Activated naive CD4-positive, alpha-beta T cell treated with anti-CD3 and anti-CD28 coated beads, Interleukin-2, amount 50 U/mL, for 24 hours (primary cell): ENCODE measurements at regions not wholly inside any gene's neighbourhood (a gene's known extent, or its start where the extent isn't known, plus 50 kb on each side); places are given as distances from the start of the nearest gene placed in this dataset.
"Not testable (repeated sequence)": the region's sequence is repeated elsewhere in the genome, so short reads cannot be mapped to it uniquely, and the experiment has no call there.

Experiments used
- H3K27ac Mint-ChIP-seq: one replicate; pipeline ENCODE4 v1.8.0; 2021; ENCODE audit warnings: mild to moderate bottlenecking, mixed read lengths
- H3K27me3 Mint-ChIP-seq: one replicate; pipeline ENCODE4 v1.8.0; 2021; ENCODE audit warnings: mixed read lengths
- H3K36me3 Mint-ChIP-seq: one replicate; pipeline ENCODE4 v1.8.0; 2021; ENCODE audit warnings: mixed read lengths
- H3K4me1 Mint-ChIP-seq: one replicate; pipeline ENCODE4 v1.8.0; 2021; ENCODE audit warnings: mixed read lengths
- H3K4me3 Mint-ChIP-seq: one replicate; pipeline ENCODE4 v1.8.0; 2021; ENCODE audit warnings: mild to moderate bottlenecking, mixed read lengths
- H3K9me3 Mint-ChIP-seq: one replicate; pipeline ENCODE4 v1.8.0; 2021; ENCODE audit warnings: mixed read lengths

DNA sequence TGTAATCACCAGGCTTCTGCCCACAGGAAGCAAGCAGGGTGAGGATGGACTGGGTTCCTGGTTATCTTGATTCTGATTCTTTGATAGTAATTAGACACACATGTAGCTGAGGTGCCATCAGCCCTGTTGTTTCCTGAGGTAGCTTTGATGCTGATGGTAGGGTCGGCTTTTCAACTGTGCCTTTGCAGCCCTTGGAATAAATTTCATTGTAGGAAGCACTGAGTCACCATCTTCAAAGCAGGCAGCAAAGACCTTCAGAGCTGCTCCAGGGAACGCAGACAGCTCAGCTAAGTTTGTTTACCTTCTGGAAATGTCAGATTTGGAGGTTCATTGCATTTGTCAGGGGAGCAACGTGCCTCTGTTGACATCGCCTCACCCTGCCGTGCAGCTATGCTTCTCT lies 135.4 kb downstream of the ASMT start:
- Mint-ChIP-seq H3K27me3 (peaks cover 1% of the 10 kb centered on the region), H3K27ac (no peak overlapping the region), H3K4me1 (no peaks in the 10 kb centered on the region), H3K36me3 (peaks cover 5% of the 10 kb centered on the region), H3K9me3 (peaks cover 12% of the 10 kb centered on the region), H3K4me3 (no peak overlapping the region)

GRCh38 chrX:1751781-1752180 lies 136.9 kb downstream of the ASMT start:
- Mint-ChIP-seq H3K9me3 (peaks cover 19% of the 10 kb centered on the region), H3K4me3 (no peak overlapping the region), H3K4me1 (no peaks in the 10 kb centered on the region), H3K27ac (no peak overlapping the region), H3K36me3 (peaks cover 7% of the 10 kb centered on the region), H3K27me3 (peaks cover 1% of the 10 kb centered on the region)

DNA sequence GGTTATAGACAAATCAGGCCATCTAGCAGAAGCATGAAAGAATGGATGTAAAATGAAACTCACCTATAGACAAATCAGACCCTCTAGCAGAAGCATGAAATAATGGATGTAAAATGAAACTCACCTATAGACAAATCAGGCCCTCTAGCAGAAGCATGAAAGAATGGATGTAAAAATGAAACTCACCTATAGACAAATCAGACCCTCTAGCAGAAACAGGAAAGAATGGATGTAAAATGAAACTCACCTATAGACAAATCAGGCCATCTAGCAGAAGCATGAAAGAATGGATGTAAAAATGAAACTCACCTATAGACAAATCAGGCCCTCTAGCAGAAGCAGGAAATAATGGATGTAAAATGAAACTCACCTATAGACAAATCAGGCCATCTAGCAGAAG lies 137.9 kb downstream of the ASMT start:
- not testable (repeated sequence) for H3K27ac Mint-ChIP-seq, H3K4me1 Mint-ChIP-seq, H3K36me3 Mint-ChIP-seq, H3K27me3 Mint-ChIP-seq, H3K4me3 Mint-ChIP-seq
- peaks cover 20% of the 10 kb centered on the region for H3K9me3 Mint-ChIP-seq

- Mint-ChIP-seq H3K36me3 (peaks cover 9% of the 10 kb centered on the region), H3K9me3 (peaks cover 25% of the 10 kb centered on the region), H3K4me3 (no peak overlapping the region), H3K27ac (no peak overlapping the region), H3K27me3 (no peaks in the 10 kb centered on the region), H3K4me1 (no peaks in the 10 kb centered on the region)
Measured at GRCh38 chrX:1754077-1754476, 139.2 kb downstream of the ASMT start.

DNA sequence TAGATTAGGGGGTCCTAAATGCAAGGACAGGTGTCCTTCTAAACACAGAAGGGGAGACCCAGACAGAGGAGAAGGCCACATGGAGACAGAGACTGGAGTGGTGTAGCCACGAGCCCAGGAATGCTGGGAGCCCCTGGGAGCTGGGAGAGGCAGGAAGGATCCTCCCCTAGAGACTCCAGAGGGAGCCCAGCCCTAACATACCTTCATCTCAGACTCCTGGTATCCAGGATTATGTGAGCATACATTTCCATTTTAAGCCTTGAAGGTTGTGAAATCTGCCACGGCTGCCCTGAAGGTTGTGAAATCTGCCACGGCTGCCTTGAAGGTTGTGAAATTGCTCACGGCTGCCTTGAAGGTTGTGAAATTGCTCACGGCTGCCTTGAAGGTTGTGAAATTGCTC lies 148.4 kb downstream of the ASMT start:
- Mint-ChIP-seq H3K36me3 (peaks cover 6% of the 10 kb centered on the region), H3K9me3 (peaks cover 13% of the 10 kb centered on the region), H3K27me3 (no peaks in the 10 kb centered on the region), H3K4me3 (no peak overlapping the region), H3K4me1 (no peaks in the 10 kb centered on the region), H3K27ac (no peak overlapping the region)

DNA sequence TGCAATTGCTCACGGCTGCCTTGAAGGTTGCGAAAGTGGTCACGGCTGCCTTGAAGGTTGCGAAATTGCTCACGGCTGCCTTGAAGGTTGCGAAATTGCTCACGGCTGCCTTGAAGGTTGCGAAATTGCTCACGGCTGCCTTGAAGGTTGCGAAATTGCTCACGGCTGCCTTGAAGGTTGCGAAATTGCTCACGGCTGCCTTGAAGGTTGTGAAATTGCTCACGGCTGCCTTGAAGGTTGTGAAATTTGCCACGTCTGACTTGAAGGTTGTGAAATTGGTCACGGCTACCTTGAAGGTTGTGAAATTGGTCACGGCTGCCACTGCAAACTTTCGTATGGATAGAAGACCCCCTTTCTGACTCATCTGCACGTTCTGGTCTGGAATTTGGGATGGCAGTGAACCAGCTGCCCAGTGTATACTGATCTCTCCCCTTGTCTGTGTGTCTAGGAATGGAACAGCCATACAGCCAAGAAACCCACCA lies 150.1 kb downstream of the ASMT start:
- H3K27ac Mint-ChIP-seq, H3K9me3 Mint-ChIP-seq, H3K4me1 Mint-ChIP-seq, H3K27me3 Mint-ChIP-seq, H3K4me3 Mint-ChIP-seq, H3K36me3 Mint-ChIP-seq: not testable (repeated sequence)

DNA sequence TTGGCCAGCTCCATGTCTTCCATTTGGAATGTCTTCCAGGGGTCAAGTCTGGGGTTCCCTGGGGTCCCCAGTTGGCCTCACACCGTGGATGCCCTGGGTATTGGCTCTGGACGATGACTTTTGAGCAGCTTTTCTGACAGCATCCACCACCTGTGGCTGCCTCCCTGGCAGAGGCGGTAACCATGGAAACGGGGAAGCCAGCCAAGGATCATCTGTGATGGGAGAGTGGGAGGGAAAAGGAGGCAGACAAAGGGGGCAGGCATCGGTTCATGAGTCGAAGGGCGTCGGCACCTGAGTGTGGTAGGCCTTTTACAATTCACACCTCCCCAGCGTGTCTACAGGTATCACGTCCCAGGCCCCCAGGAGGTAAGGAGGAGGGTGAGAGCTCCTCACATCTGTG lies 152.2 kb downstream of the ASMT start:
- Mint-ChIP-seq H3K4me1 (no peaks in the 10 kb centered on the region), H3K27me3 (no peaks in the 10 kb centered on the region), H3K4me3 (no peak overlapping the region), H3K36me3 (peaks cover 5% of the 10 kb centered on the region), H3K9me3 (peaks cover 6% of the 10 kb centered on the region), H3K27ac (no peak overlapping the region)

DNA sequence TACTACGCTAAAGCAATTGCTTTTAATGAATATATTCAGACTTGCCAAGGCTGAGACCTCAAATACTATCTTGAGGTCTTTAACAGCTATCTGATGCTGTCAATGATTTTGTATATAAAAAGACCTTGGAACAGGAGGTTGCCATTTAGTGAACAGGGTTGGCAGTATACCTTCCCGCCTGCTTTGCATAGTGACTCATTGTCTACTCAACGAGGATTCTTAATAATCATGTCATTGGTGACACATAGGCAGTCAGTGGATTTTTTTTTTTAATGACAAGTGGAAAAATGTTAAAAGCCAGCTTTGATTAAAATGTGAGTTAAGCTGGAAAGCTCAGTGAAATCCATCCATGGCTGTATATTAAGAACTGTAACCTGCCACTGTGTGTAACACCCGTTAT lies 164.0 kb downstream of the ASMT start:
- Mint-ChIP-seq H3K27me3 (peaks cover 3% of the 10 kb centered on the region), H3K9me3 (peaks cover 11% of the 10 kb centered on the region), H3K4me3 (no peak overlapping the region), H3K27ac (no peak overlapping the region), H3K4me1 (no peaks in the 10 kb centered on the region), H3K36me3 (peaks cover 5% of the 10 kb centered on the region)

DNA sequence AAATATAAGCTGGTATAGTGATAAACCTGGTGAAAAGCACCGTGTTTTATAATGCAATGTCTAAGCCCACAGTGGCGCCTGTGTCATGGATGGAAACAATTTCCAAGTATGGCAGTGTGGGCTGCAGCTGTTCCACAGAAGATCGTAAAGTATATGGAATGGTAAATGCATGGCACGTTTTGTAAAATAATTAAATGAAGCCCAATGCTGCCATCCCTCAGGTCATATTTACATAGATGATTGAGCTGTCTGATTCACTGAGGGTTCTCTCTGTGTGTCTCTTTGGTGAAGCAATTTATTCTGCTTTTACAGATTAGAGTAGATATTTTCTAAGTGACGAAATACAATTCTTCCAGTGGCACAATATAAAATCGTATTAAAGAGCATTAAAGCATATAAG lies 164.8 kb downstream of the ASMT start:
- peaks cover 14% of the 10 kb centered on the region for H3K9me3 Mint-ChIP-seq
- no peak overlapping the region for H3K4me3 Mint-ChIP-seq
- H3K27me3 Mint-ChIP-seq = peaks cover 4% of the 10 kb centered on the region
- no peaks in the 10 kb centered on the region for H3K4me1 Mint-ChIP-seq
- peaks cover 6% of the 10 kb centered on the region for H3K36me3 Mint-ChIP-seq
- H3K27ac Mint-ChIP-seq = no peak overlapping the region

DNA sequence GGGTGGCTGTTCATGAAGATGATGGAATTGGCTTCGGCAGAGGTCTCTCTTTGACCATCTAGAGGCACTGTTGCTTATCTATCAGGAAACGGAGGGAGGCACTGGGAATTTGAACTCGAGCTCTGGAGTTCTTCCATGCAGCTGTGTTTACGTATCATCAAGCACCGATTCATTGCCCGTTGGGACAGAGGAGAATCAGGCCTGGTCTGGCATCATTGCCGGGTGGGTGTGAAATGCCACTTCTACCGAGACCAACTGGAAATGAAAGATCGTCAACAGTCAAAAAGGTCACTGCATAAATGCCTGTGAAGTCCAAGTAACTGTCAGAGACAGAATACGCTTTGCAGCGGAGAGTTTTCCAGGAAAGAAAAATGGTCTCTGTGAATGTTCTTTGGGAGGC lies 166.9 kb downstream of the ASMT start:
- H3K4me1 Mint-ChIP-seq = no peaks in the 10 kb centered on the region
- H3K4me3 Mint-ChIP-seq = no peak overlapping the region
- H3K27ac Mint-ChIP-seq = no peak overlapping the region
- H3K36me3 Mint-ChIP-seq = peaks cover 11% of the 10 kb centered on the region
- H3K9me3 Mint-ChIP-seq = peaks cover 15% of the 10 kb centered on the region
- peaks cover 4% of the 10 kb centered on the region for H3K27me3 Mint-ChIP-seq

GRCh38 chrX:1784773-1785172 lies 169.9 kb downstream of the ASMT start:
- no peak overlapping the region for H3K27ac Mint-ChIP-seq
- peaks cover 4% of the 10 kb centered on the region for H3K27me3 Mint-ChIP-seq
- peaks cover 11% of the 10 kb centered on the region for H3K36me3 Mint-ChIP-seq
- peaks cover 15% of the 10 kb centered on the region for H3K9me3 Mint-ChIP-seq
- H3K4me1 Mint-ChIP-seq = no peaks in the 10 kb centered on the region
- no peak overlapping the region for H3K4me3 Mint-ChIP-seq

DNA sequence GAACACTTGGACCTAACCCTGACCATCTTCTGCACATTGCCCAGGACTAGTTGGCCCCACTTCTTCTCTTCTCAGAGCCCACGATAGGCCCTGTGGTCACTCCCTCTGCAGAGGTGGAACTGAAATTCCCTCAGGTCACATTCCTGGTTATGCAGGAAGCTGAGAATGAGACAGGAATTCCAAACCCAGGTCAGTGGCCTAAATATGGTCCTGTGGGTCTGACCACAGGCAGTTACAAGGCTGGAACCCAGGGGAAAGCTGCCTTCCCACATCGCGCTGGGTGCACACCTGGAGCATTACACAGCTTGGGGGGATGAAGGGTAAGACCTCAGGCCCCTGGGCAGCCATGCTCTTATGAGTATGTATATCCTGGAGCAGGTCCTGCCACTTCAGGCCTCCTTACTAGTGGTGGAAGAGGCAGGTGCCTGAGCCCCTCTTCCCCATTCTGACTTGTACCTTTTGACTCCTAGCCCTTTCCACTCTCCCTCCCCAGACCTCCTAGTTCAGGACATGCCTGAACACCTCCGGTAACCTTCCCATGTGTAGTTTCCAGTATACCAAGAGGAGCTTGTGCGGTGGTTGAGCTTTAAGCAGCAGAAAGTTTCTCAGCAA lies 173.5 kb downstream of the ASMT start:
- peaks cover 11% of the 10 kb centered on the region for H3K36me3 Mint-ChIP-seq
- H3K4me1 Mint-ChIP-seq = no peaks in the 10 kb centered on the region
- peaks cover 4% of the 10 kb centered on the region for H3K27me3 Mint-ChIP-seq
- H3K4me3 Mint-ChIP-seq = no peak overlapping the region
- no peak overlapping the region for H3K27ac Mint-ChIP-seq
- peaks cover 14% of the 10 kb centered on the region for H3K9me3 Mint-ChIP-seq

DNA sequence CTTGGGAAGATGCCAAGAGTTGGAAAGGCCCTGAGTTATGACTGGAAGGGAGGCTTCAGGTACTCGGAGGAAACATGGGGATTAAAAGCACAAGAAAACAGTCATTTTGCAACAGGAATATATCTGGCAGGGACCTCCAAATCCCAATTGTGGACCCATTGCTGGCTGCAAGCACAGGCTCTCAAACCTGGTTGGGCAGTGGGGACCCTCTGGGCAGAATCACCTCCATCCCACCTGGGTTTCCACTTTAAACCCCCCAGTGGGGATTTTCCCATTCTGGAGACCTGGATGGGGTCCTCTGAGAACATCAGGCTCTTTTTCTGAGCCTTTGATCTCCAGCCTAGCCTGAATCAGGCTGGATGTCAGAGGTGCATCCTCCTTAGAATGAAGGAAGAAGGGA lies 177.8 kb downstream of the ASMT start:
- Mint-ChIP-seq H3K36me3 (no peaks in the 10 kb centered on the region), H3K4me1 (no peaks in the 10 kb centered on the region), H3K4me3 (no peak overlapping the region), H3K27me3 (no peaks in the 10 kb centered on the region), H3K9me3 (no peaks in the 10 kb centered on the region), H3K27ac (no peak overlapping the region)

DNA sequence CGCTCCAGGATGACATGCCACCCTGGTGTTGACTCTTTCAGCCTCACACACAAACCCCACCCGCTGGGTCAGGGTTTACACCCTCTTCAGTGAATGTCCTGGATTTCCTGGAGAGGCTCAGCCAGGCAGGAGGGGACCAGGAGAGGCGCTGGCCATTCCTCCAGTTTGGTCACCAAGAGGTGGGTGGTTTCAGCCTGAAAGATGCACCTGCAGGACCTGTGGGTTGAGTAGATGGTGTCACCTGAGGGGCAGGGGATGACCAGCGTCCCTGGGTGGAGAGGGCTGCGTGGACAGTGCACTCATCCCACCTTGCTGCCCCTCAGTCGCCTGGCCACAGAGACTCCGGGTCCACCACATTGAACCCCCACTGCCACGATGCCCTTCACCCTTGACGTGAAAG lies 179.7 kb downstream of the ASMT start:
- H3K36me3 Mint-ChIP-seq = no peaks in the 10 kb centered on the region
- H3K4me3 Mint-ChIP-seq = no peak overlapping the region
- no peaks in the 10 kb centered on the region for H3K4me1 Mint-ChIP-seq
- no peaks in the 10 kb centered on the region for H3K27me3 Mint-ChIP-seq
- H3K9me3 Mint-ChIP-seq = no peaks in the 10 kb centered on the region
- H3K27ac Mint-ChIP-seq = no peak overlapping the region

- Mint-ChIP-seq H3K27me3 (peaks cover 5% of the 10 kb centered on the region), H3K4me3 (no peak overlapping the region), H3K27ac (no peak overlapping the region), H3K36me3 (no peaks in the 10 kb centered on the region), H3K9me3 (no peaks in the 10 kb centered on the region), H3K4me1 (no peaks in the 10 kb centered on the region)
Measured at GRCh38 chrX:1802912-1803311, 188.1 kb downstream of the ASMT start.

- H3K9me3 Mint-ChIP-seq = no peaks in the 10 kb centered on the region
- no peak overlapping the region for H3K27ac Mint-ChIP-seq
- no peaks in the 10 kb centered on the region for H3K4me1 Mint-ChIP-seq
- peaks cover 5% of the 10 kb centered on the region for H3K27me3 Mint-ChIP-seq
- H3K36me3 Mint-ChIP-seq = no peaks in the 10 kb centered on the region
- H3K4me3 Mint-ChIP-seq = no peak overlapping the region
Measured at GRCh38 chrX:1803741-1804140, 188.9 kb downstream of the ASMT start.

GRCh38 chrX:1807301-1807731 lies 192.5 kb downstream of the ASMT start:
- no peak overlapping the region for H3K27ac Mint-ChIP-seq
- H3K4me1 Mint-ChIP-seq = no peaks in the 10 kb centered on the region
- peaks cover 8% of the 10 kb centered on the region for H3K27me3 Mint-ChIP-seq
- no peak overlapping the region for H3K4me3 Mint-ChIP-seq
- no peaks in the 10 kb centered on the region for H3K36me3 Mint-ChIP-seq
- H3K9me3 Mint-ChIP-seq = no peaks in the 10 kb centered on the region
